IPS DF 4.7 (cell line): ENCODE measurements at regions not wholly inside any gene's neighbourhood (a gene's known extent, or its start where the extent isn't known, plus 50 kb on each side); places are given as distances from the start of the nearest gene placed in this dataset.
"Not testable (repeated sequence)": the region's sequence is repeated elsewhere in the genome, so short reads cannot be mapped to it uniquely, and the experiment has no call there.

Experiments
- DNase-seq: peaks from one replicate; pipeline ENCODE4 v3.0.0-alpha.2; 2013; ENCODE audit warnings: low spot score; ENCODE audit errors: extremely low read depth

- DNase-seq = no peak
These were observed 225.0 kb upstream of the ZNF217 start for GRCh38 chr20:53818457-53819177.

GRCh38 chr20:53817513-53817912, 223.9 kb upstream of the ZNF217 start:
- DNase-seq = not testable (repeated sequence)

GRCh38 chr20:53816872-53817398, 223.3 kb upstream of the ZNF217 start:
- no peak for DNase-seq

GRCh38 chr20:53815509-53815908, 221.9 kb upstream of the ZNF217 start:
- no peak for DNase-seq

GRCh38 chr20:53814060-53814459, 220.4 kb upstream of the ZNF217 start:
- no peak for DNase-seq

- DNase-seq = no peak
These were observed 220.0 kb upstream of the ZNF217 start for GRCh38 chr20:53813636-53814035.

GRCh38 chr20:53811577-53811976, 217.9 kb upstream of the ZNF217 start:
- no peak for DNase-seq

- DNase-seq = no peak
These were observed 217.2 kb upstream of the ZNF217 start for GRCh38 chr20:53810661-53811355.

- DNase-seq = no peak
These were observed 216.2 kb upstream of the ZNF217 start for GRCh38 chr20:53809728-53810365.

- DNase-seq = no peak
These were observed 215.6 kb upstream of the ZNF217 start for GRCh38 chr20:53809217-53809616.

GRCh38 chr20:53808733-53809132, 215.1 kb upstream of the ZNF217 start:
- DNase-seq = no peak

GRCh38 chr20:53808302-53808701, 214.7 kb upstream of the ZNF217 start:
- not testable (repeated sequence) for DNase-seq

GRCh38 chr20:53806683-53807401, 213.2 kb upstream of the ZNF217 start:
- no peak for DNase-seq

- no peak for DNase-seq
These were observed 212.3 kb upstream of the ZNF217 start for GRCh38 chr20:53805895-53806384.

GRCh38 chr20:53804920-53805894, 211.6 kb upstream of the ZNF217 start:
- DNase-seq = no peak

GRCh38 chr20:53804308-53804707, 210.7 kb upstream of the ZNF217 start:
- DNase-seq = not testable (repeated sequence)

GRCh38 chr20:53803492-53804155, 210.0 kb upstream of the ZNF217 start:
- DNase-seq = no peak

GRCh38 chr20:53801609-53802370, 208.2 kb upstream of the ZNF217 start:
- DNase-seq = no peak
